GM12891 (cell line): ENCODE measurements at regions not wholly inside any gene's neighbourhood (a gene's known extent, or its start where the extent isn't known, plus 50 kb on each side); places are given as distances from the start of the nearest gene placed in this dataset.

Source experiments
- POLR2A ChIP-seq: IDR thresholded peaks from 2 replicates; pipeline ENCODE4 v1.6.1; 2011; ENCODE audit warnings: low read depth, low read length, control low read depth
- POLR2AphosphoS5 ChIP-seq: IDR thresholded peaks from 2 replicates; pipeline ENCODE4 v1.6.1; 2011; ENCODE audit warnings: low read depth, low read length, control low read depth
- SPI1 ChIP-seq: IDR thresholded peaks from 2 replicates; pipeline ENCODE4 v1.6.1; 2011; ENCODE audit warnings: low read depth, low read length, control low read depth
- TAF1 ChIP-seq: IDR thresholded peaks from 2 replicates; pipeline ENCODE4 v1.6.1; 2011; ENCODE audit warnings: low read depth, low read length, control low read depth

- no peak for TF ChIP-seq POLR2AphosphoS5
- no peak for TF ChIP-seq SPI1
- no peak for TF ChIP-seq POLR2A
- TF ChIP-seq TAF1, result no peak
Observed at GRCh38 chr6:119544325-119545175, 195.0 kb upstream of the MAN1A1 start.
